ENCODE measurements at regions not wholly inside any gene's neighbourhood (a gene's known extent, or its start where the extent isn't known, plus 50 kb on each side); places are given as distances from the start of the nearest gene placed in this dataset.

DNA sequence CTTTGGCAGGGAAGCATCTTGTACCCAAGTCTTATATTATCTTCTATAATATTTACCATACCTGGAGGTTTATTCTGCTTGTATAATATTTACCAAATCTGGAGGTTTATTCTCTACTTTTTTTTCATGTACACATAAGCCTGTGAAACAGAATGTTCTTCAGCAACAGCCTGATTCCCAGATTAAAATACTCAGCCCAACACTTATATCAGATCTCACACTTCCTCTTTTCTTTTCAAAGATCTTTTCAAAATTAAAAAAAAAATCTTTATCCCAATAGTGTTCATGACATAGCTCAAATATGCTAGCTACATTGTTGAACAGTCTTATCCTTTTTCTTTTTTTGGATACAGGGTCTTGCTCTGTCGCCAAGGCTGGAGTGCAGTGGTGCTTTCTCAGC lies 300.7 kb downstream of the LMO7 start:
- no peaks in the 10 kb centered on the region for H3K36me3 ChIP-seq (ENCODE audit: insufficient read depth, low read length, poor library complexity, severe bottlenecking)
- BruUV-seq (replicated peaks), result no TSS peak
- H3K4me3 ChIP-seq (ENCODE audit: low read depth, low read length, poor library complexity, severe bottlenecking), result no peak overlapping the region
- peaks cover 15% of the 10 kb centered on the region for H3K27me3 ChIP-seq (replicated peaks; ENCODE audit: insufficient read depth, low read depth, low read length, poor library complexity)
- CTCF ChIA-PET, result no interaction called here
- POLR2A ChIA-PET (ENCODE audit: low non-redundant PET), result interaction anchor here (0.7 kb wide), 1 partner anchor 907 kb away, joined by 3 read pairs; no protein-coding TSS in a partner anchor
- peaks cover 19% of the 10 kb centered on the region for H3K4me1 ChIP-seq (ENCODE audit: insufficient read depth, low read length, poor library complexity, severe bottlenecking)
- TF ChIP-seq, protein P1, sequence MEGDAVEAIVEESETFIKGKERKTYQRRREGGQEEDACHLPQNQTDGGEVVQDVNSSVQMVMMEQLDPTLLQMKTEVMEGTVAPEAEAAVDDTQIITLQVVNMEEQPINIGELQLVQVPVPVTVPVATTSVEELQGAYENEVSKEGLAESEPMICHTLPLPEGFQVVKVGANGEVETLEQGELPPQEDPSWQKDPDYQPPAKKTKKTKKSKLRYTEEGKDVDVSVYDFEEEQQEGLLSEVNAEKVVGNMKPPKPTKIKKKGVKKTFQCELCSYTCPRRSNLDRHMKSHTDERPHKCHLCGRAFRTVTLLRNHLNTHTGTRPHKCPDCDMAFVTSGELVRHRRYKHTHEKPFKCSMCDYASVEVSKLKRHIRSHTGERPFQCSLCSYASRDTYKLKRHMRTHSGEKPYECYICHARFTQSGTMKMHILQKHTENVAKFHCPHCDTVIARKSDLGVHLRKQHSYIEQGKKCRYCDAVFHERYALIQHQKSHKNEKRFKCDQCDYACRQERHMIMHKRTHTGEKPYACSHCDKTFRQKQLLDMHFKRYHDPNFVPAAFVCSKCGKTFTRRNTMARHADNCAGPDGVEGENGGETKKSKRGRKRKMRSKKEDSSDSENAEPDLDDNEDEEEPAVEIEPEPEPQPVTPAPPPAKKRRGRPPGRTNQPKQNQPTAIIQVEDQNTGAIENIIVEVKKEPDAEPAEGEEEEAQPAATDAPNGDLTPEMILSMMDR (conservative IDR thresholded peaks at IDR 0.05; ENCODE audit: low read depth, low read length), result no peak
- TF ChIP-seq EZH2 (IDR thresholded peaks at IDR 0.05; ENCODE audit: borderline replicate concordance, low read depth, low read length, poor library complexity, severe bottlenecking), result no peak
- intact Hi-C loops (cut with micrococcal nuclease; ENCODE audit: unreplicated experiment), result no loop called here
- no peak overlapping the region for H3K27ac ChIP-seq (ENCODE audit: low read depth, low read length, poor library complexity, severe bottlenecking)
- no peak for DNase-seq (ENCODE audit: low spot score)
- H3K9me3 ChIP-seq (ENCODE audit: low read depth, low read length, poor library complexity, severe bottlenecking), result no peaks in the 10 kb centered on the region

DNA sequence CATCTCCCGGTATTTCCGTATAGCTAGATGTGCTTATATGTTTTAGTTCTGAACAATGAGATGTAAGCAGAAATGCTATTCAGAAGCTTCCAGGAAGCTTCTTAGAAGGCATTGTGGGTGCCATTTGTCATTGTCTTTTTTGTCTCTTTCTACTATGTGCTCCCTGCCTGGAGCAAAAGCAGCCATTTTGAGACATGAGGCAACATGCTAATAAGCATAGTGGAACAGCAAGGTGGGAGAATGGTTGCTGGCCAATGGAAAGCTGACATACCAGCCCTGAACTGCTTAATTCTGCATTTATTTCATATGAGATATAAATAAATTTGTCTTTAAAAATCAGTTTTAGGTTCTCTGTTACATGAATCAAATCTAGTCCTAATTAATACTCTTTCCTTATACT lies 299.7 kb downstream of the LMO7 start:
- H3K9me3 ChIP-seq (ENCODE audit: low read depth, low read length, poor library complexity, severe bottlenecking), result no peaks in the 10 kb centered on the region
- peaks cover 23% of the 10 kb centered on the region for H3K27me3 ChIP-seq (replicated peaks; ENCODE audit: insufficient read depth, low read depth, low read length, poor library complexity)
- H3K4me1 ChIP-seq (ENCODE audit: insufficient read depth, low read length, poor library complexity, severe bottlenecking), result peaks cover 19% of the 10 kb centered on the region
- H3K4me3 ChIP-seq (ENCODE audit: low read depth, low read length, poor library complexity, severe bottlenecking), result no peak overlapping the region
- ChIA-PET CTCF (no interaction called here), POLR2A (ENCODE audit: low non-redundant PET) (no interaction called here)
- H3K27ac ChIP-seq (ENCODE audit: low read depth, low read length, poor library complexity, severe bottlenecking), result no peak overlapping the region
- intact Hi-C loops (cut with micrococcal nuclease; ENCODE audit: unreplicated experiment), result no loop called here
- BruUV-seq (replicated peaks), result no TSS peak
- no peak for DNase-seq (ENCODE audit: low spot score)
- TF ChIP-seq EZH2 (IDR thresholded peaks at IDR 0.05; ENCODE audit: borderline replicate concordance, low read depth, low read length, poor library complexity, severe bottlenecking), result no peak
- TF ChIP-seq, protein P1 (conservative IDR thresholded peaks at IDR 0.05; ENCODE audit: low read depth, low read length), result no peak
- H3K36me3 ChIP-seq (ENCODE audit: insufficient read depth, low read length, poor library complexity, severe bottlenecking), result no peaks in the 10 kb centered on the region

DNA sequence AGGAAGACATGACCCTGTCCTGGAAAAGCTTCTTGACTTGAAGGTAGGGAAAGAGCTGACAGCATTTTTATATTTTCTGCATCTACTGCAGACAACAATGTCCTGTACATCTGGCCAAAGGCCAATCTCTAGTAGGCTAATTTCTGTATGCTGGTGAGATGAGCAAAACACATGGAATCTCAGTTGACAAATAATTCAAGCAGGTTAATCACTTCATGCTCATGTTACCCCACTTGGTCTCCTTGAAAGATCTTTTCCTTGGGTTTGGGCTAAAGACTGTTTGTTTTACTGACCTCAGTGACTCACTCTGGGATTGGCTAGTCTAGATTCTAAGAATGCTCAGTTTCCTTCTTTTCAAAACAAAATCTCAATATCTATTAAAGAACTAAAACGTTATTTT lies 298.8 kb downstream of the LMO7 start:
- TF ChIP-seq, protein P1 (conservative IDR thresholded peaks at IDR 0.05; ENCODE audit: low read depth, low read length), result no peak
- TF ChIP-seq EZH2 (IDR thresholded peaks at IDR 0.05; ENCODE audit: borderline replicate concordance, low read depth, low read length, poor library complexity, severe bottlenecking), result no peak
- ChIA-PET POLR2A (ENCODE audit: low non-redundant PET) (no interaction called here), CTCF (no interaction called here)
- no peaks in the 10 kb centered on the region for H3K36me3 ChIP-seq (ENCODE audit: insufficient read depth, low read length, poor library complexity, severe bottlenecking)
- no peaks in the 10 kb centered on the region for H3K9me3 ChIP-seq (ENCODE audit: low read depth, low read length, poor library complexity, severe bottlenecking)
- H3K4me1 ChIP-seq (ENCODE audit: insufficient read depth, low read length, poor library complexity, severe bottlenecking), result peaks cover 17% of the 10 kb centered on the region
- intact Hi-C loops (cut with micrococcal nuclease; ENCODE audit: unreplicated experiment), result no loop called here
- peaks cover 31% of the 10 kb centered on the region for H3K27me3 ChIP-seq (replicated peaks; ENCODE audit: insufficient read depth, low read depth, low read length, poor library complexity)
- H3K27ac ChIP-seq (ENCODE audit: low read depth, low read length, poor library complexity, severe bottlenecking), result no peak overlapping the region
- no peak overlapping the region for H3K4me3 ChIP-seq (ENCODE audit: low read depth, low read length, poor library complexity, severe bottlenecking)
- no TSS peak for BruUV-seq (replicated peaks)
- DNase-seq (ENCODE audit: low spot score), result no peak

All from A673 (cell line).